ENCODE measurements at regions not wholly inside any gene's neighbourhood (a gene's known extent, or its start where the extent isn't known, plus 50 kb on each side); places are given as distances from the start of the nearest gene placed in this dataset.
"Not testable (repeated sequence)": the region's sequence is repeated elsewhere in the genome, so short reads cannot be mapped to it uniquely, and the experiment has no call there.

- no peak for TF ChIP-seq WRNIP1 (IDR thresholded peaks at IDR 0.05; ENCODE audit: borderline replicate concordance, low read depth, low read length)
- no peak for TF ChIP-seq CEBPZ (IDR thresholded peaks at IDR 0.05; ENCODE audit: low read depth, low read length)
These were observed 75.0 kb upstream of the BCAR3 start (continued) for GRCh38 chr1:93756657-93757056.

GRCh38 chr1:93755251-93755715 is 73.6 kb upstream of the BCAR3 start:
- ChIA-PET CTCF (interaction anchor here (1.4 kb wide), 1 partner anchor 126 kb away, joined by 3 read pairs; no protein-coding TSS in a partner anchor), POLR2A (interaction anchor here (0.5 kb wide), 1 partner anchor 12 kb away, joined by 4 read pairs; no protein-coding TSS in a partner anchor), SMC1A (ENCODE audit: uncharacterized antibody, unreplicated experiment) (interaction anchor here (0.7 to 2.0 kb wide), 5 partner anchors 10 to 59 kb away, joined by 3 to 9 read pairs (median 3); no protein-coding TSS in a partner anchor), RAD21 (ENCODE audit: unreplicated experiment) (interaction anchor here (1.3 kb wide), 1 partner anchor 126 kb away, joined by 4 read pairs; no protein-coding TSS in a partner anchor)
- in situ Hi-C loops (cut with MboI); intact Hi-C loops (cut with micrococcal nuclease; ENCODE audit: unreplicated experiment); H3K9ac ChIP-seq (ENCODE audit: control insufficient read depth, insufficient read depth, low read length); FAIRE-seq; ATAC-seq; H3K36me3 ChIP-seq (ENCODE audit: control insufficient read depth in 2 of 2, insufficient read depth in 2 of 2, low read length in 1 of 2); H3K4me2 ChIP-seq (ENCODE audit: control insufficient read depth, insufficient read depth); H3K4me1 ChIP-seq (ENCODE audit: control insufficient read depth, insufficient read depth, low read length); H3K27me3 ChIP-seq (replicated peaks in 1 of 2; ENCODE audit: control insufficient read depth in 2 of 2, insufficient read depth in 2 of 2, low read length in 1 of 2); H2AFZ ChIP-seq (ENCODE audit: control insufficient read depth, low read depth, low read length); H4K20me1 ChIP-seq (ENCODE audit: control insufficient read depth, insufficient read depth); DNase-seq (ENCODE audit: low read depth, low spot score); H3K79me2 ChIP-seq (ENCODE audit: control insufficient read depth, insufficient read depth, low read length); BruUV-seq (replicated peaks); H3K9me3 ChIP-seq (replicated peaks; ENCODE audit: control insufficient read depth, insufficient read depth, low read length); H3K27ac ChIP-seq (ENCODE audit: control insufficient read depth, insufficient read depth); H3K4me3 ChIP-seq: not testable (repeated sequence)

Measured in GM12878 (cell line).